Neural crest cell (in vitro differentiated cells): ENCODE measurements at regions not wholly inside any gene's neighbourhood (a gene's known extent, or its start where the extent isn't known, plus 50 kb on each side); places are given as distances from the start of the nearest gene placed in this dataset.
"Not testable (repeated sequence)": the region's sequence is repeated elsewhere in the genome, so short reads cannot be mapped to it uniquely, and the experiment has no call there.

ENCODE experiments used
- DNase-seq: peaks from one replicate; pipeline ENCODE4 v3.0.0; 2021; ENCODE audit warnings: low read depth, mixed read lengths, low spot score
- H3K27ac Mint-ChIP-seq: one replicate; pipeline ENCODE4 v1.8.0; 2021; ENCODE audit warnings: mild to moderate bottlenecking, mixed read lengths; ENCODE audit not compliant: unreplicated experiment
- H3K27me3 Mint-ChIP-seq: 2 replicates; pipeline ENCODE4 v1.8.0; 2021; ENCODE audit warnings: low read depth, mild to moderate bottlenecking, mixed read lengths
- H3K36me3 Mint-ChIP-seq: 2 replicates; pipeline ENCODE4 v1.8.0; 2021; ENCODE audit warnings: low read depth, mild to moderate bottlenecking, mixed read lengths
- H3K4me1 Mint-ChIP-seq: 2 replicates; pipeline ENCODE4 v1.8.0; 2021; ENCODE audit warnings: mixed read lengths
- H3K4me3 Mint-ChIP-seq: one replicate; pipeline ENCODE4 v1.8.0; 2021; ENCODE audit warnings: mild to moderate bottlenecking, mixed read lengths
- H3K9me3 Mint-ChIP-seq: 2 replicates; pipeline ENCODE4 v1.8.0; 2021; ENCODE audit warnings: mixed read lengths
- CTCF ChIP-seq: fragments of 200-600 bp; sonication (generic); conservative IDR thresholded peaks from 2 replicates; pipeline ENCODE4 v1.5.0; 2021; ENCODE audit warnings: antibody characterized with exemption, mild to moderate bottlenecking

GRCh38 chr9:102295188-102295587 lies 556.7 kb upstream of the GRIN3A start:
- H3K36me3 Mint-ChIP-seq = no peaks in the 10 kb centered on the region
- H3K4me3 Mint-ChIP-seq = no peak overlapping the region
- H3K27ac Mint-ChIP-seq = no peak overlapping the region
- TF ChIP-seq CTCF = no peak
- peaks cover 3% of the 10 kb centered on the region for H3K27me3 Mint-ChIP-seq
- no peaks in the 10 kb centered on the region for H3K4me1 Mint-ChIP-seq
- DNase-seq = no peak
- H3K9me3 Mint-ChIP-seq = peaks cover 4% of the 10 kb centered on the region

- H3K9me3 Mint-ChIP-seq = peaks cover 4% of the 10 kb centered on the region
- H3K36me3 Mint-ChIP-seq = no peaks in the 10 kb centered on the region
- H3K27ac Mint-ChIP-seq = no peak overlapping the region
Measured at GRCh38 chr9:102273952-102274351, 535.5 kb upstream of the GRIN3A start.

GRCh38 chr9:102253099-102253498 lies 514.7 kb upstream of the GRIN3A start:
- Mint-ChIP-seq H3K27ac (no peak overlapping the region), H3K27me3 (no peaks in the 10 kb centered on the region), H3K36me3 (no peaks in the 10 kb centered on the region), H3K4me3 (no peak overlapping the region), H3K9me3 (no peaks in the 10 kb centered on the region), H3K4me1 (no peaks in the 10 kb centered on the region)
- DNase-seq = no peak
- no peak for TF ChIP-seq CTCF

More at GRCh38 chr9:102273952-102274351, 535.5 kb upstream of the GRIN3A start:
- DNase-seq = no peak
- Mint-ChIP-seq H3K4me3 (no peak overlapping the region), H3K4me1 (no peaks in the 10 kb centered on the region), H3K27me3 (no peaks in the 10 kb centered on the region)
- no peak for TF ChIP-seq CTCF

- Mint-ChIP-seq H3K4me1 (no peaks in the 10 kb centered on the region), H3K4me3 (no peak overlapping the region), H3K27ac (no peak overlapping the region), H3K9me3 (no peaks in the 10 kb centered on the region), H3K27me3 (no peaks in the 10 kb centered on the region), H3K36me3 (no peaks in the 10 kb centered on the region)
- TF ChIP-seq CTCF = no peak
- no peak for DNase-seq
Measured at GRCh38 chr9:102244916-102245315, 506.5 kb upstream of the GRIN3A start.

GRCh38 chr9:102237520-102237919 lies 499.1 kb upstream of the GRIN3A start:
- no peak overlapping the region for H3K27ac Mint-ChIP-seq
- H3K36me3 Mint-ChIP-seq = no peaks in the 10 kb centered on the region
- no peaks in the 10 kb centered on the region for H3K4me1 Mint-ChIP-seq
- no peak overlapping the region for H3K4me3 Mint-ChIP-seq
- H3K9me3 Mint-ChIP-seq = no peaks in the 10 kb centered on the region
- no peaks in the 10 kb centered on the region for H3K27me3 Mint-ChIP-seq
- no peak for TF ChIP-seq CTCF
- DNase-seq = no peak

- Mint-ChIP-seq H3K27me3 (no peaks in the 10 kb centered on the region), H3K36me3 (no peaks in the 10 kb centered on the region), H3K4me3 (no peak overlapping the region), H3K4me1 (no peaks in the 10 kb centered on the region), H3K27ac (no peak overlapping the region), H3K9me3 (no peaks in the 10 kb centered on the region)
- no peak for DNase-seq
- TF ChIP-seq CTCF = no peak
Measured at GRCh38 chr9:102237094-102237493, 498.6 kb upstream of the GRIN3A start.

GRCh38 chr9:102227416-102227815 lies 489.0 kb upstream of the GRIN3A start:
- DNase-seq, H3K4me3 Mint-ChIP-seq, H3K27ac Mint-ChIP-seq, H3K36me3 Mint-ChIP-seq, H3K9me3 Mint-ChIP-seq, H3K27me3 Mint-ChIP-seq: not testable (repeated sequence)
- peaks cover 12% of the 10 kb centered on the region for H3K4me1 Mint-ChIP-seq
